ENCODE measurements at regions not wholly inside any gene's neighbourhood (a gene's known extent, or its start where the extent isn't known, plus 50 kb on each side); places are given as distances from the start of the nearest gene placed in this dataset.

- ChIA-PET CTCF (no interaction called here), POLR2A (ENCODE audit: low non-redundant PET) (no interaction called here)
- no peak for DNase-seq (ENCODE audit: low spot score)
- no peak for TF ChIP-seq CTCF (conservative IDR thresholded peaks at IDR 0.05; ENCODE audit: low read depth)
- no peak overlapping the region for H3K27ac ChIP-seq
Observed at GRCh38 chr20:8983478-8984345, 85.2 kb upstream of the PLCB4 start.

GRCh38 chr20:8986631-8987030, 82.3 kb upstream of the PLCB4 start:
- POLR2A ChIA-PET (ENCODE audit: low non-redundant PET), result no interaction called here
- TF ChIP-seq CTCF (conservative IDR thresholded peaks at IDR 0.05; ENCODE audit: low read depth), result no peak
- H3K27ac ChIP-seq, result no peak overlapping the region
- CTCF ChIA-PET, result no interaction called here
- DNase-seq (ENCODE audit: low spot score), result no peak

- no peak for TF ChIP-seq CTCF (conservative IDR thresholded peaks at IDR 0.05; ENCODE audit: low read depth)
Observed at GRCh38 chr20:8990770-8991169, 78.1 kb upstream of the PLCB4 start.

GRCh38 chr20:8994045-8994444, 74.8 kb upstream of the PLCB4 start:
- CTCF ChIA-PET, result interaction anchor here (0.6 kb wide), 1 partner anchor 12 kb away, joined by 3 read pairs; no protein-coding TSS in a partner anchor
- no peak overlapping the region for H3K27ac ChIP-seq
- POLR2A ChIA-PET (ENCODE audit: low non-redundant PET), result no interaction called here
- TF ChIP-seq CTCF (conservative IDR thresholded peaks at IDR 0.05; ENCODE audit: low read depth), result no peak
- DNase-seq (ENCODE audit: low spot score), result no peak

More at GRCh38 chr20:8990770-8991169, 78.1 kb upstream of the PLCB4 start:
- no peak for DNase-seq (ENCODE audit: low spot score)
- no peak overlapping the region for H3K27ac ChIP-seq
- ChIA-PET POLR2A (ENCODE audit: low non-redundant PET) (no interaction called here), CTCF (no interaction called here)

GRCh38 chr20:8995761-8996160, 73.1 kb upstream of the PLCB4 start:
- POLR2A ChIA-PET (ENCODE audit: low non-redundant PET), result no interaction called here
- no peak for DNase-seq (ENCODE audit: low spot score)
- CTCF ChIA-PET, result no interaction called here
- TF ChIP-seq CTCF (conservative IDR thresholded peaks at IDR 0.05; ENCODE audit: low read depth), result no peak
- no peak overlapping the region for H3K27ac ChIP-seq

GRCh38 chr20:8996817-8997512, 71.9 kb upstream of the PLCB4 start:
- POLR2A ChIA-PET (ENCODE audit: low non-redundant PET), result no interaction called here
- CTCF ChIA-PET, result no interaction called here
- no peak for TF ChIP-seq CTCF (conservative IDR thresholded peaks at IDR 0.05; ENCODE audit: low read depth)
- DNase-seq (ENCODE audit: low spot score), result no peak
- H3K27ac ChIP-seq, result no peak overlapping the region

All from RWPE1 (cell line).